GM23338 (cell line): ENCODE measurements at regions not wholly inside any gene's neighbourhood (a gene's known extent, or its start where the extent isn't known, plus 50 kb on each side); places are given as distances from the start of the nearest gene placed in this dataset.

Experiments
- CREB1 ChIP-seq: fragments of 250-450 bp; sonication (Bioruptor Pico); IDR thresholded peaks from 2 replicates; pipeline ENCODE4 v1.5.0; 2020; ENCODE audit warnings: low read depth, mild to moderate bottlenecking, moderate library complexity
- EZH2 ChIP-seq: fragments of 200-600 bp; sonication (generic); IDR thresholded peaks from one replicate; pipeline ENCODE4 v1.8.0; 2017; ENCODE audit warnings: antibody characterized with exemption, mild to moderate bottlenecking, low read depth; ENCODE audit not compliant: unreplicated experiment
- EZH2phosphoT487 ChIP-seq: fragments of 200-600 bp; sonication (generic); IDR thresholded peaks from one replicate; pipeline ENCODE4 v1.8.1; 2018; ENCODE audit warnings: antibody characterized with exemption; ENCODE audit not compliant: unreplicated experiment
- JUNB ChIP-seq: IDR thresholded peaks from one replicate; pipeline ENCODE4 v1.6.1; 2016; ENCODE audit warnings: antibody characterized with exemption; ENCODE audit not compliant: unreplicated experiment
- POLR2AphosphoS5 ChIP-seq: IDR thresholded peaks from 2 replicates; pipeline ENCODE4 v1.6.1; 2016; ENCODE audit warnings: antibody characterized with exemption, low read depth
- STAT1 ChIP-seq: IDR thresholded peaks from one replicate; pipeline ENCODE4 v1.6.1; 2016; ENCODE audit warnings: antibody characterized with exemption; ENCODE audit not compliant: unreplicated experiment
- ZNF114 ChIP-seq: fragments of 250-450 bp; sonication (Bioruptor Pico); IDR thresholded peaks from 2 replicates; pipeline ENCODE4 v1.5.0; 2020; ENCODE audit warnings: mild to moderate bottlenecking, moderate library complexity
- ZNF331 ChIP-seq: fragments of 250-450 bp; sonication (Bioruptor Pico); IDR thresholded peaks from 2 replicates; pipeline ENCODE4 v1.5.0; 2020; ENCODE audit warnings: low read depth, mild to moderate bottlenecking, moderate library complexity
- TF ChIP-seq, protein P1 (sequence below), 2 experiments: fragments of 200-600 bp in 1 of 2; sonication (generic) in 1 of 2; conservative IDR thresholded peaks; 2 replicates each; pipeline versions ENCODE4 v1.5.1 to v1.6.1; 2016 to 2017; ENCODE audit warnings: antibody characterized with exemption in 2 of 2, low read depth in 2 of 2, mild to moderate bottlenecking in 2 of 2, moderate library complexity in 1 of 2
- TF ChIP-seq, protein P2 (sequence below): IDR thresholded peaks from one replicate; pipeline ENCODE4 v1.6.1; 2018; ENCODE audit warnings: antibody characterized with exemption; ENCODE audit not compliant: unreplicated experiment
- TF ChIP-seq, protein P3 (sequence below): IDR thresholded peaks from 2 replicates; pipeline ENCODE4 v1.6.1; 2016; ENCODE audit warnings: antibody characterized with exemption

DNA sequence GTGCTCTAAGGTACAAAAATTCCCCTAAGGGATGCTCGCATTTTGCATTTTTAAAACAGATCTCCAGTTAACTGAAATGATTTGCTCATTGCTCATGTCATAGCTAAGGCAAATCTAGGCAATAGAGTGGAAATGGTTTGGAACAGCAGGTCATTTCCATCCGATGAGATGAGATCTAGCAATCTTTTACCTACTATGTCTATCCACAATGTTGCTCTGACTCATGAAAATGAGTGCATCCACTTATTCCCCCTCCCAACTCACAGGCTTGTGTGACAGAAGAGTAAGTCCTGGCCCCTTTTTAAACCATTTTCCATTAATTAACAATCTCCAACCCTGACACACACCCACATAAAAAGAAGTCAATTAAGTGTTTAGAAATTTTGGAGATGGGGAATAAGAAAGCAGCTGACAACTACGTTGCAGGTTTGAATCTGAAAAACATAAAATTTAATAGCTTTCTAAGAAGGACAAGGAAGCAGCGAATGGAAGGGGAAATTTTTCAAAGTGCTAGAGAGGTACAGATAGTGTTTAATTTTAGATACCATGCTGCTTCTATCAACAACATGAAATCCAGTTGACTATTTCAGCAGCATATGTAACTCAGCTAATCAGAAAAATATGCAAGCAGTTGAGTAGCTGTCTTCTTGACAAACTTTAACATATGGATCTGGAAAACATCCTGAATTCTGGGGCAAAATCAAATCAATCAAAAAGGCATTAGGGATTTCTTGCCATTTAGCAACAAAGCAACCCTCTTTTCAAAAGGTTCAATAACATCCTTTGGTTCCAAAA, 112.0 kb downstream of the TMCO5A start:
- TF ChIP-seq, protein P1, sequence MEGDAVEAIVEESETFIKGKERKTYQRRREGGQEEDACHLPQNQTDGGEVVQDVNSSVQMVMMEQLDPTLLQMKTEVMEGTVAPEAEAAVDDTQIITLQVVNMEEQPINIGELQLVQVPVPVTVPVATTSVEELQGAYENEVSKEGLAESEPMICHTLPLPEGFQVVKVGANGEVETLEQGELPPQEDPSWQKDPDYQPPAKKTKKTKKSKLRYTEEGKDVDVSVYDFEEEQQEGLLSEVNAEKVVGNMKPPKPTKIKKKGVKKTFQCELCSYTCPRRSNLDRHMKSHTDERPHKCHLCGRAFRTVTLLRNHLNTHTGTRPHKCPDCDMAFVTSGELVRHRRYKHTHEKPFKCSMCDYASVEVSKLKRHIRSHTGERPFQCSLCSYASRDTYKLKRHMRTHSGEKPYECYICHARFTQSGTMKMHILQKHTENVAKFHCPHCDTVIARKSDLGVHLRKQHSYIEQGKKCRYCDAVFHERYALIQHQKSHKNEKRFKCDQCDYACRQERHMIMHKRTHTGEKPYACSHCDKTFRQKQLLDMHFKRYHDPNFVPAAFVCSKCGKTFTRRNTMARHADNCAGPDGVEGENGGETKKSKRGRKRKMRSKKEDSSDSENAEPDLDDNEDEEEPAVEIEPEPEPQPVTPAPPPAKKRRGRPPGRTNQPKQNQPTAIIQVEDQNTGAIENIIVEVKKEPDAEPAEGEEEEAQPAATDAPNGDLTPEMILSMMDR (conservative IDR thresholded peaks at IDR 0.05; ENCODE audit: low read depth in 2 of 2) = no peak
- TF ChIP-seq JUNB (no peak), POLR2AphosphoS5 (no peak), ZNF331 (CRISPR knock-in tag) (no peak), EZH2 (no peak), CREB1 (CRISPR knock-in tag) (no peak), EZH2phosphoT487 (no peak), ZNF114 (CRISPR knock-in tag) (no peak), STAT1 (no peak)
- TF ChIP-seq, protein P2, sequence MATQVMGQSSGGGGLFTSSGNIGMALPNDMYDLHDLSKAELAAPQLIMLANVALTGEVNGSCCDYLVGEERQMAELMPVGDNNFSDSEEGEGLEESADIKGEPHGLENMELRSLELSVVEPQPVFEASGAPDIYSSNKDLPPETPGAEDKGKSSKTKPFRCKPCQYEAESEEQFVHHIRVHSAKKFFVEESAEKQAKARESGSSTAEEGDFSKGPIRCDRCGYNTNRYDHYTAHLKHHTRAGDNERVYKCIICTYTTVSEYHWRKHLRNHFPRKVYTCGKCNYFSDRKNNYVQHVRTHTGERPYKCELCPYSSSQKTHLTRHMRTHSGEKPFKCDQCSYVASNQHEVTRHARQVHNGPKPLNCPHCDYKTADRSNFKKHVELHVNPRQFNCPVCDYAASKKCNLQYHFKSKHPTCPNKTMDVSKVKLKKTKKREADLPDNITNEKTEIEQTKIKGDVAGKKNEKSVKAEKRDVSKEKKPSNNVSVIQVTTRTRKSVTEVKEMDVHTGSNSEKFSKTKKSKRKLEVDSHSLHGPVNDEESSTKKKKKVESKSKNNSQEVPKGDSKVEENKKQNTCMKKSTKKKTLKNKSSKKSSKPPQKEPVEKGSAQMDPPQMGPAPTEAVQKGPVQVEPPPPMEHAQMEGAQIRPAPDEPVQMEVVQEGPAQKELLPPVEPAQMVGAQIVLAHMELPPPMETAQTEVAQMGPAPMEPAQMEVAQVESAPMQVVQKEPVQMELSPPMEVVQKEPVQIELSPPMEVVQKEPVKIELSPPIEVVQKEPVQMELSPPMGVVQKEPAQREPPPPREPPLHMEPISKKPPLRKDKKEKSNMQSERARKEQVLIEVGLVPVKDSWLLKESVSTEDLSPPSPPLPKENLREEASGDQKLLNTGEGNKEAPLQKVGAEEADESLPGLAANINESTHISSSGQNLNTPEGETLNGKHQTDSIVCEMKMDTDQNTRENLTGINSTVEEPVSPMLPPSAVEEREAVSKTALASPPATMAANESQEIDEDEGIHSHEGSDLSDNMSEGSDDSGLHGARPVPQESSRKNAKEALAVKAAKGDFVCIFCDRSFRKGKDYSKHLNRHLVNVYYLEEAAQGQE = no peak
- TF ChIP-seq, protein P3, sequence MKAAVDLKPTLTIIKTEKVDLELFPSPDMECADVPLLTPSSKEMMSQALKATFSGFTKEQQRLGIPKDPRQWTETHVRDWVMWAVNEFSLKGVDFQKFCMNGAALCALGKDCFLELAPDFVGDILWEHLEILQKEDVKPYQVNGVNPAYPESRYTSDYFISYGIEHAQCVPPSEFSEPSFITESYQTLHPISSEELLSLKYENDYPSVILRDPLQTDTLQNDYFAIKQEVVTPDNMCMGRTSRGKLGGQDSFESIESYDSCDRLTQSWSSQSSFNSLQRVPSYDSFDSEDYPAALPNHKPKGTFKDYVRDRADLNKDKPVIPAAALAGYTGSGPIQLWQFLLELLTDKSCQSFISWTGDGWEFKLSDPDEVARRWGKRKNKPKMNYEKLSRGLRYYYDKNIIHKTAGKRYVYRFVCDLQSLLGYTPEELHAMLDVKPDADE = no peak
